ENCODE measurements at regions not wholly inside any gene's neighbourhood (a gene's known extent, or its start where the extent isn't known, plus 50 kb on each side); places are given as distances from the start of the nearest gene placed in this dataset.

- Mint-ChIP-seq H3K27ac (peak overlapping the region; percentile 21), H3K4me1 (ENCODE audit: low read depth) (peaks cover 30% of the 10 kb centered on the region), H3K9me3 (peaks cover 4% of the 10 kb centered on the region), H3K27me3 (no peaks in the 10 kb centered on the region), H3K36me3 (ENCODE audit: low read depth) (no peaks in the 10 kb centered on the region), H3K4me3 (no peak overlapping the region)
Measured at GRCh38 chr9:89748831-89749499, 144.2 kb downstream of the GADD45G start.

- Mint-ChIP-seq H3K27ac (peak overlapping the region; percentile 21), H3K4me3 (no peak overlapping the region)
Measured at GRCh38 chr9:89749500-89750116, 144.8 kb downstream of the GADD45G start.

GRCh38 chr9:89750117-89750791 is 145.4 kb downstream of the GADD45G start:
- Mint-ChIP-seq H3K9me3 (peaks cover 4% of the 10 kb centered on the region), H3K36me3 (ENCODE audit: low read depth) (no peaks in the 10 kb centered on the region), H3K27me3 (no peaks in the 10 kb centered on the region), H3K4me3 (no peak overlapping the region), H3K4me1 (ENCODE audit: low read depth) (peaks cover 22% of the 10 kb centered on the region), H3K27ac (no peak overlapping the region)

More at GRCh38 chr9:89749500-89750116, 144.8 kb downstream of the GADD45G start:
- peaks cover 23% of the 10 kb centered on the region for H3K4me1 Mint-ChIP-seq (ENCODE audit: low read depth)
- H3K9me3 Mint-ChIP-seq: peaks cover 4% of the 10 kb centered on the region
- H3K27me3 Mint-ChIP-seq: no peaks in the 10 kb centered on the region
- no peaks in the 10 kb centered on the region for H3K36me3 Mint-ChIP-seq (ENCODE audit: low read depth)

- Mint-ChIP-seq H3K27me3 (no peaks in the 10 kb centered on the region), H3K4me1 (ENCODE audit: low read depth) (peaks cover 19% of the 10 kb centered on the region), H3K27ac (no peak overlapping the region), H3K4me3 (no peak overlapping the region), H3K9me3 (peaks cover 4% of the 10 kb centered on the region), H3K36me3 (ENCODE audit: low read depth) (no peaks in the 10 kb centered on the region)
Measured at GRCh38 chr9:89751079-89751825, 146.4 kb downstream of the GADD45G start.

- Mint-ChIP-seq H3K27me3 (no peaks in the 10 kb centered on the region), H3K4me1 (ENCODE audit: low read depth) (peaks cover 19% of the 10 kb centered on the region), H3K9me3 (peaks cover 4% of the 10 kb centered on the region), H3K27ac (no peak overlapping the region), H3K36me3 (ENCODE audit: low read depth) (no peaks in the 10 kb centered on the region), H3K4me3 (no peak overlapping the region)
Measured at GRCh38 chr9:89752154-89752553, 147.3 kb downstream of the GADD45G start.

- H3K36me3 Mint-ChIP-seq (ENCODE audit: low read depth): no peaks in the 10 kb centered on the region
- peaks cover 8% of the 10 kb centered on the region for H3K4me1 Mint-ChIP-seq (ENCODE audit: low read depth)
- no peaks in the 10 kb centered on the region for H3K27me3 Mint-ChIP-seq
- H3K9me3 Mint-ChIP-seq: peaks cover 4% of the 10 kb centered on the region
- H3K4me3 Mint-ChIP-seq: no peak overlapping the region
- H3K27ac Mint-ChIP-seq: no peak overlapping the region
Measured at GRCh38 chr9:89753472-89754055, 148.8 kb downstream of the GADD45G start.

GRCh38 chr9:89754193-89754592 is 149.4 kb downstream of the GADD45G start:
- Mint-ChIP-seq H3K36me3 (ENCODE audit: low read depth) (no peaks in the 10 kb centered on the region), H3K27me3 (no peaks in the 10 kb centered on the region), H3K27ac (no peak overlapping the region), H3K9me3 (peaks cover 4% of the 10 kb centered on the region), H3K4me3 (no peak overlapping the region), H3K4me1 (ENCODE audit: low read depth) (peaks cover 4% of the 10 kb centered on the region)

GRCh38 chr9:89755821-89756220 is 151.0 kb downstream of the GADD45G start:
- H3K4me1 Mint-ChIP-seq (ENCODE audit: low read depth): no peaks in the 10 kb centered on the region
- H3K9me3 Mint-ChIP-seq: no peaks in the 10 kb centered on the region
- H3K4me3 Mint-ChIP-seq: no peak overlapping the region
- no peak overlapping the region for H3K27ac Mint-ChIP-seq
- H3K36me3 Mint-ChIP-seq (ENCODE audit: low read depth): no peaks in the 10 kb centered on the region
- H3K27me3 Mint-ChIP-seq: no peaks in the 10 kb centered on the region

GRCh38 chr9:89756891-89757537 is 152.2 kb downstream of the GADD45G start:
- H3K27ac Mint-ChIP-seq: no peak overlapping the region

GRCh38 chr9:89757776-89758528 is 153.1 kb downstream of the GADD45G start:
- no peaks in the 10 kb centered on the region for H3K27me3 Mint-ChIP-seq

More at GRCh38 chr9:89756891-89757537, 152.2 kb downstream of the GADD45G start:
- H3K9me3 Mint-ChIP-seq: no peaks in the 10 kb centered on the region
- H3K4me1 Mint-ChIP-seq (ENCODE audit: low read depth): no peaks in the 10 kb centered on the region
- H3K27me3 Mint-ChIP-seq: no peaks in the 10 kb centered on the region
- H3K4me3 Mint-ChIP-seq: no peak overlapping the region
- H3K36me3 Mint-ChIP-seq (ENCODE audit: low read depth): no peaks in the 10 kb centered on the region

GRCh38 chr9:89759572-89759971 is 154.8 kb downstream of the GADD45G start:
- Mint-ChIP-seq H3K27me3 (no peaks in the 10 kb centered on the region), H3K4me3 (no peak overlapping the region), H3K9me3 (no peaks in the 10 kb centered on the region), H3K27ac (no peak overlapping the region), H3K4me1 (ENCODE audit: low read depth) (no peaks in the 10 kb centered on the region), H3K36me3 (ENCODE audit: low read depth) (no peaks in the 10 kb centered on the region)

More at GRCh38 chr9:89757776-89758528, 153.1 kb downstream of the GADD45G start:
- Mint-ChIP-seq H3K4me1 (ENCODE audit: low read depth) (no peaks in the 10 kb centered on the region), H3K27ac (no peak overlapping the region), H3K36me3 (ENCODE audit: low read depth) (no peaks in the 10 kb centered on the region), H3K9me3 (no peaks in the 10 kb centered on the region), H3K4me3 (no peak overlapping the region)

- Mint-ChIP-seq H3K36me3 (ENCODE audit: low read depth) (no peaks in the 10 kb centered on the region), H3K4me1 (ENCODE audit: low read depth) (no peaks in the 10 kb centered on the region), H3K9me3 (no peaks in the 10 kb centered on the region), H3K4me3 (no peak overlapping the region), H3K27me3 (no peaks in the 10 kb centered on the region), H3K27ac (no peak overlapping the region)
Measured at GRCh38 chr9:89760123-89760522, 155.3 kb downstream of the GADD45G start.

- Mint-ChIP-seq H3K4me3 (no peak overlapping the region), H3K36me3 (ENCODE audit: low read depth) (no peaks in the 10 kb centered on the region), H3K9me3 (peaks cover 7% of the 10 kb centered on the region), H3K27ac (no peak overlapping the region), H3K4me1 (ENCODE audit: low read depth) (no peaks in the 10 kb centered on the region), H3K27me3 (no peaks in the 10 kb centered on the region)
Measured at GRCh38 chr9:89764217-89764616, 159.4 kb downstream of the GADD45G start.

All from stimulated activated naive CD8-positive, alpha-beta T cell treated with anti-CD3 and anti-CD28 coated beads, Interleukin-15, Interleukin-2, amounts not matched to agents 100 ng/mL and 50 ng/mL, for 24 hours (primary cell).